ENCODE measurements at regions not wholly inside any gene's neighbourhood (a gene's known extent, or its start where the extent isn't known, plus 50 kb on each side); places are given as distances from the start of the nearest gene placed in this dataset.

DNA sequence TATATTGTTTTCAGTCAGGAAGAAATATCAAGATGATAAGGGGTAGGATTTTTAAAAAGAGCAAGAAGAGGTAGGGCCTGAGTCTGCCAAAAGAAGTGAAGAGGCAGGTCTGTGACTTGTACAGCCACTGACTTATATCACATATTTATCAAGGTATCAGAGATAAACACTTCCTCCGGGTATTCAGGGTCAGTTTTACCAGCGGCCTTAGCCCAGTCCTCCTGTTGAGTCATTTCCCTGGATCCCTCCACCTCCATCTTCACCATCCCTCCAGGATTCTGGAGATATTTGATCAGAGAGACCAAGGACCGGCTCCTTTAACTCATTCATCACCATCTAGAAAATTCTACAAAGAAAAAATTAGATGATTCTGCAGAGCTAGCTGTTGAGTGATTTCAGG is 375.7 kb upstream of the TUSC1 start:
- Histone ChIP-seq H3K4me1 (ENCODE audit: control insufficient read depth in 2 of 2, insufficient read depth in 1 of 2, low read depth in 1 of 2, low read length in 2 of 2) (no peaks in the 10 kb centered on the region), H2BK15ac (ENCODE audit: low read length) (no peak overlapping the region), H3K23ac (ENCODE audit: low read depth, low read length, poor library complexity) (no peak overlapping the region), H3K14ac (ENCODE audit: low read length) (no peak overlapping the region), H3K27me3 (ENCODE audit: control insufficient read depth in 3 of 3, insufficient read depth in 3 of 3, low read depth in 1 of 3, low read length in 3 of 3) (no peaks in the 10 kb centered on the region), H3K9ac (ENCODE audit: low read depth, low read length, poor library complexity) (no peak overlapping the region), H3K18ac (ENCODE audit: low read length) (no peak overlapping the region), H2BK5ac (ENCODE audit: low read length) (no peak overlapping the region), H2BK120ac (ENCODE audit: low read depth, low read length) (no peak overlapping the region), H3K9me3 (replicated peaks in 1 of 2; ENCODE audit: control insufficient read depth in 2 of 2, insufficient read depth in 1 of 2, low read depth in 1 of 2, low read length in 2 of 2) (no peaks in the 10 kb centered on the region), H4K91ac (ENCODE audit: low read depth, low read length, poor library complexity) (no peak overlapping the region), H4K8ac (ENCODE audit: low read depth, low read length) (no peak overlapping the region), H3K36me3 (replicated peaks in 1 of 2; ENCODE audit: control insufficient read depth in 2 of 2, insufficient read depth in 2 of 2, low read length in 2 of 2) (no peaks in the 10 kb centered on the region), H2AFZ (ENCODE audit: low read length) (no peak overlapping the region), H3K79me1 (ENCODE audit: low read depth, low read length) (no peaks in the 10 kb centered on the region), H3K4ac (ENCODE audit: low read length) (no peak overlapping the region), H2AK5ac (ENCODE audit: low read depth, low read length) (no peak overlapping the region), H3K27ac (replicated peaks; ENCODE audit: low read length) (no peak overlapping the region), H2BK12ac (ENCODE audit: low read length) (no peak overlapping the region), H3K4me2 (ENCODE audit: insufficient read depth, low read length, poor library complexity, severe bottlenecking) (no peak overlapping the region), H3K4me3 (ENCODE audit: low read length in 2 of 2) (no peak overlapping the region)
- no peak for DNase-seq (ENCODE audit: low spot score)
- WGBS, 2 donors (ENCODE audit: extremely low coverage in 2 of 2, insufficient read length in 2 of 2, insufficient replicate concordance in 1 of 2): no CpG with 5 or more reads among the region's 3 CpGs

DNA sequence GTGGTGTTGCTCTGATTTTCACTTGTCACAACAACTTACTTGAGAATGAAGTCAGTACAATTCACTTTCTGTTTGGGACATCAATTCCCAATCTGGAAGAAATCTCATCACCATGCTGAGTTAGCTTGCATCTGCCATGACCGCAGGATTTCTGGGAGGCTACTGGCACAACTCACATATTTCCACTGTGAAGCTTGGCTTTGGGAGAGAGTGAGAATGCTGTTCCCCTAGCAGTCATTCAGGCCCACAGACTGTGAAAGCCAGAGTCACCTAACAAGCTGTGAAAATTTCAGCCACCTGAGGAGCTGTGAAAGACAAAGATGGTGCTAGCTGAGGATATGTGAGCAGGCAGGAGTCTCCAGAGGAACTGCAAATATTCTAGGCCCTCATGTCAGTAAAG is 365.2 kb upstream of the TUSC1 start:
- no peak overlapping the region for H2BK12ac ChIP-seq (ENCODE audit: low read length)
- DNase-seq (ENCODE audit: low spot score): no peak
- no peaks in the 10 kb centered on the region for H3K9me3 ChIP-seq (replicated peaks in 1 of 2; ENCODE audit: control insufficient read depth in 2 of 2, insufficient read depth in 1 of 2, low read depth in 1 of 2, low read length in 2 of 2)
- no peak overlapping the region for H3K4me3 ChIP-seq (ENCODE audit: low read length in 2 of 2)
- H3K36me3 ChIP-seq (replicated peaks in 1 of 2; ENCODE audit: control insufficient read depth in 2 of 2, insufficient read depth in 2 of 2, low read length in 2 of 2): no peaks in the 10 kb centered on the region
- H2BK120ac ChIP-seq (ENCODE audit: low read depth, low read length): no peak overlapping the region
- H3K14ac ChIP-seq (ENCODE audit: low read length): no peak overlapping the region
- H3K79me1 ChIP-seq (ENCODE audit: low read depth, low read length): no peaks in the 10 kb centered on the region
- no peak overlapping the region for H2AK5ac ChIP-seq (ENCODE audit: low read depth, low read length)
- no CpG with 5 or more reads among the region's 1 CpG for WGBS, 2 donors (ENCODE audit: extremely low coverage in 2 of 2, insufficient read length in 2 of 2, insufficient replicate concordance in 1 of 2)
- H3K18ac ChIP-seq (ENCODE audit: low read length): no peak overlapping the region
- H4K8ac ChIP-seq (ENCODE audit: low read depth, low read length): no peak overlapping the region
- H3K4ac ChIP-seq (ENCODE audit: low read length): no peak overlapping the region
- H2BK5ac ChIP-seq (ENCODE audit: low read length): no peak overlapping the region
- H4K91ac ChIP-seq (ENCODE audit: low read depth, low read length, poor library complexity): no peak overlapping the region
- H3K9ac ChIP-seq (ENCODE audit: low read depth, low read length, poor library complexity): no peak overlapping the region
- H3K4me1 ChIP-seq (ENCODE audit: control insufficient read depth in 2 of 2, insufficient read depth in 1 of 2, low read depth in 1 of 2, low read length in 2 of 2): no peaks in the 10 kb centered on the region
- no peaks in the 10 kb centered on the region for H3K27me3 ChIP-seq (ENCODE audit: control insufficient read depth in 3 of 3, insufficient read depth in 3 of 3, low read depth in 1 of 3, low read length in 3 of 3)
- H2BK15ac ChIP-seq (ENCODE audit: low read length): no peak overlapping the region
- no peak overlapping the region for H3K27ac ChIP-seq (replicated peaks; ENCODE audit: low read length)
- no peak overlapping the region for H2AFZ ChIP-seq (ENCODE audit: low read length)
- H3K4me2 ChIP-seq (ENCODE audit: insufficient read depth, low read length, poor library complexity, severe bottlenecking): no peak overlapping the region
- H3K23ac ChIP-seq (ENCODE audit: low read depth, low read length, poor library complexity): no peak overlapping the region

DNA sequence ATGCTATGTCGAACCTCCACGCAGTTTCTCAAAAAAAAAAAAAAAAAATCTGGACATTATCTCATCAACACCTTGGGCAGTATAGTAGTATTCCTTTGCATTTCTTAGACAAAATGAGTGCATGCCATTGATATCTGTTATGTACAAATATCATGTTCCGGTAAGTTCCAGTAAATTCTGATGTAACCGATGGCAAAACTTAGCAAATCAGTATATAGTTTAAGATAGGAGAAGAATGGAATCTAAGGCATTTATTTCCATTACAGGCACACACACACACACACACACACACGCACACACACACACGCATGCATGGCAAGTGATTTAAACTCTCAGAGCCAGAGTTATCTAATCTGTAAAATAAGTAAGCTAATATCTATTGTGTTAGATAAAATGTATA is 356.5 kb upstream of the TUSC1 start:
- no peak overlapping the region for H4K8ac ChIP-seq (ENCODE audit: low read depth, low read length)
- H3K4me3 ChIP-seq (ENCODE audit: low read length in 2 of 2): no peak overlapping the region
- H4K91ac ChIP-seq (ENCODE audit: low read depth, low read length, poor library complexity): no peak overlapping the region
- no peak overlapping the region for H2BK15ac ChIP-seq (ENCODE audit: low read length)
- H2BK12ac ChIP-seq (ENCODE audit: low read length): no peak overlapping the region
- H3K9me3 ChIP-seq (replicated peaks in 1 of 2; ENCODE audit: control insufficient read depth in 2 of 2, insufficient read depth in 1 of 2, low read depth in 1 of 2, low read length in 2 of 2): no peaks in the 10 kb centered on the region
- DNase-seq (ENCODE audit: low spot score): no peak
- WGBS, 2 donors (ENCODE audit: extremely low coverage in 2 of 2, insufficient read length in 2 of 2, insufficient replicate concordance in 1 of 2): no CpG with 5 or more reads among the region's 6 CpGs
- H3K4me2 ChIP-seq (ENCODE audit: insufficient read depth, low read length, poor library complexity, severe bottlenecking): no peak overlapping the region
- H3K4me1 ChIP-seq (ENCODE audit: control insufficient read depth in 2 of 2, insufficient read depth in 1 of 2, low read depth in 1 of 2, low read length in 2 of 2): no peaks in the 10 kb centered on the region
- H3K23ac ChIP-seq (ENCODE audit: low read depth, low read length, poor library complexity): no peak overlapping the region
- no peak overlapping the region for H3K9ac ChIP-seq (ENCODE audit: low read depth, low read length, poor library complexity)
- no peak overlapping the region for H2AK5ac ChIP-seq (ENCODE audit: low read depth, low read length)
- no peak overlapping the region for H3K4ac ChIP-seq (ENCODE audit: low read length)
- H3K27ac ChIP-seq (replicated peaks; ENCODE audit: low read length): no peak overlapping the region
- H2BK5ac ChIP-seq (ENCODE audit: low read length): no peak overlapping the region
- H3K79me1 ChIP-seq (ENCODE audit: low read depth, low read length): no peaks in the 10 kb centered on the region
- no peaks in the 10 kb centered on the region for H3K36me3 ChIP-seq (replicated peaks in 1 of 2; ENCODE audit: control insufficient read depth in 2 of 2, insufficient read depth in 2 of 2, low read length in 2 of 2)
- no peak overlapping the region for H2AFZ ChIP-seq (ENCODE audit: low read length)
- no peak overlapping the region for H3K18ac ChIP-seq (ENCODE audit: low read length)
- H2BK120ac ChIP-seq (ENCODE audit: low read depth, low read length): no peak overlapping the region
- H3K14ac ChIP-seq (ENCODE audit: low read length): no peak overlapping the region
- no peaks in the 10 kb centered on the region for H3K27me3 ChIP-seq (ENCODE audit: control insufficient read depth in 3 of 3, insufficient read depth in 3 of 3, low read depth in 1 of 3, low read length in 3 of 3)

DNA sequence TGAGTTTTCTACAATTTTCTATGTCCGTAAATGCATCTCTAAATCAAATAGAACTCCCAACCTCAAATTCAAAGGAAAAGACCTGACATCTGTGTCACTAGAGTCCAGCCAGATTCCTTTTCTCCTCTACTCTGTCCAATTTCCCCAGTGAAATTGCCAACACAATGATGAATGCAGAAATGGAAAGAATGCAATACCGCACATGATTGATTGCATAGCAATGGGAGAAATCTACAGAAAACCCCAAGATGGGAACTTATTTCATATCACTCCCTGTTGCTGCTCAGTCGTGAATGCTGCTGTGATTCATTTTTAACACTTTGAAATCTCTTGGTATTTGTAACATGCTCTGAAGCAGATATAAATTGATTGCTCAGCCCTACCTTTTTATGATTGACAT is 355.1 kb upstream of the TUSC1 start:
- H2AFZ ChIP-seq (ENCODE audit: low read length): no peak overlapping the region
- no peak overlapping the region for H2AK5ac ChIP-seq (ENCODE audit: low read depth, low read length)
- H2BK5ac ChIP-seq (ENCODE audit: low read length): no peak overlapping the region
- H4K8ac ChIP-seq (ENCODE audit: low read depth, low read length): no peak overlapping the region
- no peak overlapping the region for H3K27ac ChIP-seq (replicated peaks; ENCODE audit: low read length)
- H3K27me3 ChIP-seq (ENCODE audit: control insufficient read depth in 3 of 3, insufficient read depth in 3 of 3, low read depth in 1 of 3, low read length in 3 of 3): no peaks in the 10 kb centered on the region
- H2BK15ac ChIP-seq (ENCODE audit: low read length): no peak overlapping the region
- no peaks in the 10 kb centered on the region for H3K9me3 ChIP-seq (replicated peaks in 1 of 2; ENCODE audit: control insufficient read depth in 2 of 2, insufficient read depth in 1 of 2, low read depth in 1 of 2, low read length in 2 of 2)
- no peak overlapping the region for H3K14ac ChIP-seq (ENCODE audit: low read length)
- H2BK120ac ChIP-seq (ENCODE audit: low read depth, low read length): no peak overlapping the region
- no peak overlapping the region for H2BK12ac ChIP-seq (ENCODE audit: low read length)
- WGBS, 2 donors (ENCODE audit: extremely low coverage in 2 of 2, insufficient read length in 2 of 2, insufficient replicate concordance in 1 of 2): no CpG with 5 or more reads among the region's 3 CpGs
- H3K4me3 ChIP-seq (ENCODE audit: low read length in 2 of 2): no peak overlapping the region
- H3K4ac ChIP-seq (ENCODE audit: low read length): no peak overlapping the region
- H3K4me1 ChIP-seq (ENCODE audit: control insufficient read depth in 2 of 2, insufficient read depth in 1 of 2, low read depth in 1 of 2, low read length in 2 of 2): no peaks in the 10 kb centered on the region
- no peaks in the 10 kb centered on the region for H3K36me3 ChIP-seq (replicated peaks in 1 of 2; ENCODE audit: control insufficient read depth in 2 of 2, insufficient read depth in 2 of 2, low read length in 2 of 2)
- H4K91ac ChIP-seq (ENCODE audit: low read depth, low read length, poor library complexity): no peak overlapping the region
- no peak for DNase-seq (ENCODE audit: low spot score)
- no peak overlapping the region for H3K18ac ChIP-seq (ENCODE audit: low read length)
- H3K23ac ChIP-seq (ENCODE audit: low read depth, low read length, poor library complexity): no peak overlapping the region
- H3K4me2 ChIP-seq (ENCODE audit: insufficient read depth, low read length, poor library complexity, severe bottlenecking): no peak overlapping the region
- H3K9ac ChIP-seq (ENCODE audit: low read depth, low read length, poor library complexity): no peak overlapping the region
- no peaks in the 10 kb centered on the region for H3K79me1 ChIP-seq (ENCODE audit: low read depth, low read length)

Measured in neuronal stem cell (in vitro differentiated cells).